NCI-H510A treated with DMSO at 0.1 percent for 48 hours (cell line): ENCODE measurements at regions not wholly inside any gene's neighbourhood (a gene's known extent, or its start where the extent isn't known, plus 50 kb on each side); places are given as distances from the start of the nearest gene placed in this dataset.
"Not testable (repeated sequence)": the region's sequence is repeated elsewhere in the genome, so short reads cannot be mapped to it uniquely, and the experiment has no call there.

Experiments
- DNase-seq: peaks from one replicate; lab custom pipeline; 2025; lab: John Stamatoyannopoulos, UW

GRCh38 chr12:38159591-38160317, 156.8 kb upstream of the ALG10B start:
- DNase-seq, result no peak

- no peak for DNase-seq
Observed at GRCh38 chr12:38160318-38161122, 156.1 kb upstream of the ALG10B start.

- no peak for DNase-seq
Observed at GRCh38 chr12:38161123-38162000, 155.2 kb upstream of the ALG10B start.

GRCh38 chr12:38162013-38162412, 154.6 kb upstream of the ALG10B start:
- DNase-seq, result no peak

DNA sequence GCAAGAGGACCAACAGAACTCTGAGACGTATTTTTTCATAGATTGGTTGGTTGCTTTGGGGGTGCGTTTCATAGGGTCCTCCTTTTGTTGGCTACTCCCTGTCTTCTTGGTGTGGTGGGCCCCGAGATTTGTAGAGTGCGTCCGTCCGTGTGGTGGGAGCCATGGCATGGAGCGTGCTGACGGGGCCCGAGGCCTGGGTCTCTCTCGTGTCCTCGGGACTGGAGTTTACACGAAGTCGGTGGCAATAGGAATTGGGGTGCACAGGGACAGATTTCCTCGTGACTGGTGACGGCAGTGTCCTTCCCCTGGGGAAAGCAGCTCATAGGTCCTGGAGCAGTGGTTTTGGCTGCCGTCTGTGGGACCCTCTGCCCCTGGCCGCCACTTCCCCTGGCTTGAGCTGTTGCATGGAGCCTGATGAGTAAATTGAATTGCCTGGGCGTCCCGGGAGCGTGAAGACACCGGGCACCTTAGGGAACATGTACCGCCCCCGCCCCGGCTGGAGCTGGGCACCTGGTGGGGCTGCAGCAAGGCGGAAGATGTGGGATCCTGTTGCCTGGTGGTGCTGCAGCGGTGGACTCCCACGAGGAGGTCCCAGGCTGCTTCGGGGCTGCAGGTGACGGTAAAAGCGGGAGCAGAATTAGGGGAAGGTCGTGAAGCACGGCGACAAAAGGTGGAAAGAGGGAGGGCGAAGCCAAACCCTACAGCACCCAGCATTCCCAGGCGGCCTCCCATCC, 153.7 kb upstream of the ALG10B start:
- DNase-seq, result no peak

DNA sequence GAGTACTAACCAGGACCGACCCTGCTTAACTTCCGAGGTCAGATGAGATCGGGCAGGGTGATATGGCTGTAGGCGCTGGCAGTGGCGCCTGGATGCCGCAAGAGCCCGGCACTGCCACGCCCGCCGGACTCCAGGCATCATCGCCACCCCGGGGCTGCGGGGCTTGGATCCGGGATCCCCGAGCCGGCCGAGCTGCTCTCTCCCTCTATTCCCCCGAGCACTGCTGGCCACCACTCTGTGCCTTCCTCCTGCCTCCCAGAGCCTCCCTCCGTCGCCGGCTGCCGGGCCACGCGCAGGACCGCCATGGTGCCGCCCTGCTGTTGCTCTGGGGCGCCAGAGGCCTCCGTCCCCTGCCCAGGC, 153.2 kb upstream of the ALG10B start:
- DNase-seq, result no peak

DNA sequence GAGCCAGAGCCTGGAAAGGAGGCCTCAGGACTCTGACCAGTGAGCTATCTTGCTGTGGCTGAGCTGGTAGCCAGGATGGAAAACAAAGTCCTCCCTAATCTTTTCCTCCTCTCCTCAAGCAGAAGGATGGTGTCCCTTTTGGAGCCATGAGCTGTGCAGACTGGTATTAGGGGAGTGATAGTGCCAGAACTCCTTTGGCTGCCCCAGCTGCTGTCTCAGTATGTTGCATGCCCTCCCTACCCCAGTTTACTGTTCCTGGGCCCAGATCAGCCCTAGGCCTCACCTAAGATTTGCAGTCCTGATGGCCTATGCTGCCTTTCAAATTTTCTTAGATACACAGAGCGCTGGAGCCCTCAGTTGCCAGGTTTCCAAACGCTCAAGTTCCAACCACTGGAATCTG, 150.3 kb upstream of the ALG10B start:
- no peak for DNase-seq

GRCh38 chr12:38175538-38175937, 141.0 kb upstream of the ALG10B start:
- no peak for DNase-seq

- DNase-seq, result not testable (repeated sequence)
Observed at GRCh38 chr12:38183617-38184016, 133.0 kb upstream of the ALG10B start.

GRCh38 chr12:38197286-38197685, 119.3 kb upstream of the ALG10B start:
- not testable (repeated sequence) for DNase-seq

GRCh38 chr12:38201461-38202276, 114.9 kb upstream of the ALG10B start:
- DNase-seq, result no peak

DNA sequence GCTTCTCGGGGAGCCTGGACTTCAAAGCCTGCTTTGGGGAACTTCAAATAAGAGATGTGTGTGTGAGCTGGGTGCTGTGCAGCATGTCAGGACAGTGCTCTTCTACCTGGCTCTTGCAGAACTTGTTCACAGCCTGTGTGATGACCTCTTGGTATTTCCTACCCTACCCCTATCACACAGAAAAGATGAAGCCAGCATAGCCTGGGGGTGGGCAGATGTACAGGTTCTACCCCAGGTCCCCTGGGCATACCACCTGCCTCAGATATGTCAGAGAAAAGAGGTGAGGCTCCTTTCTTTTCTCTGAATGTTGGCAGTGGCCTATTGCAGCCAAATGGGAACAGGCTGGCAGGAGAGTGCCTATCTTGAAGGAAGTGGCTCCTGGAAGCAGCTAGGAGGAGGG, 111.7 kb upstream of the ALG10B start:
- DNase-seq, result no peak

DNA sequence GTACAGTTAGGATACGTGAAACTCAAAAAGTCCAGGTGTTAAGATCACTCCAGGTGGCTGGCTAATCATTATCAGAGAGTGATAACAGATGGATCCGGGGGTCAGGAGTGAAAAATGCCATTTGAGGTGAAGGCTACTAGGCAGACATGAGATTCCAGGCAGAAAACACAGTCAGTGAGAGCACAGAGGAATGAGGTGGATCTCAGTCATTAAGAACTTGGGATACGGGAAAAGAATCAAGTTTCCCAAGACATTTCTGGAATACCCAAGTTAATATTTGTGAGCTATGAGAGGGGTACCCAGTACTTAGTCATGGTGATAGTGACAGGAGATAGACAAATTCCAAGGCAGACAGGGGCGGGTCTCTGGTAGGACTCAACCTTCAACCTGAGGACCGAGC, 94.6 kb upstream of the ALG10B start:
- no peak for DNase-seq

DNA sequence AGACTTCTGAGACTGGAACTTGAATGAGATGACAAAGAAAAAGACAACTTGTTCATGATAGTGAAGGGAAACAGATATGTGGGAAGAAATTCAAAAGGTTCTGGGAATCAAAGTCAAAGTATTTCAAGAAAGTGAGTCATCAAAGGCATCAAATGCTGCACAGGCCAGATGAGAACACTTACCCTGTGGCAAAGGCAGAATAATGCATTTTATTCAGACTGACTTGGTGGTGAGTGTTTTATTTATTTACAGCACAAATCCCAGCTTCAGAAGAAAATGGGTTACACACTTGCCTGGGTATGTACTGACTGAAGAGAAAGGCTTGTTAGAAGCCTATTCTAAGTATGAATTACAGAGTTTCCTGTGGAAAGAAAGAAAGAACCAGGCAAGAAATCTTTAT, 78.2 kb upstream of the ALG10B start:
- DNase-seq, result not testable (repeated sequence)

DNA sequence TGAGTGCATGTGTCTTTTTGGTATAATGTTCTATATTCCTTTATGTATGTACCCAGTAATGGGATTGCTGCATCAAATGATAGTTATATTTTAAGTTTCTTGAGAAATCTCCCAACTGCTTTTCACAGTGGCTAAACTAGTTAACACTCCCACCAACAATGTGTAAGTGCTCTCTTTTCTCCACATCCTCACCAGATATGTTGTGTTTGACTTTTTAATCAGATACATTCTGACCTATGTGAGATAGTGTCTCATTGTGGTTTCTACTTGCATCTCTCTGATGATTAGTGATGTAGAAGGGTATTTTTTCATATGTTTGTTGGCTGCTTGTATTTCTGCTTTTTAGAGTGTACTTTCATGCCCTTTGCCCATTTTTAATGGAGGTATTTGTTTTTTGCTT, 62.8 kb upstream of the ALG10B start:
- DNase-seq, result no peak

GRCh38 chr12:38258411-38258810, 58.2 kb upstream of the ALG10B start:
- no peak for DNase-seq
